GM12878 (cell line): ENCODE measurements at regions not wholly inside any gene's neighbourhood (a gene's known extent, or its start where the extent isn't known, plus 50 kb on each side); places are given as distances from the start of the nearest gene placed in this dataset.

ENCODE experiments used
- ATAC-seq: fragments of 200-7000 bp; cut with Tn5 transposase; 3 replicates; pipeline ENCODE4 v1.9.1; 2020; ENCODE audit warnings: mild to moderate bottlenecking, moderate library complexity
- BruUV-seq: library from RNA; stranded (reverse); fragments of 400-500 nt; replicated peaks from 2 replicates; lab custom pipeline; 2021; lab: Mats Ljungman, UMichigan
- CTCF ChIA-PET: fragments of 300-600 bp; sonication (Branson Sonifier 250); formaldehyde crosslinking; extraction: SDS; loops from one replicate; lab custom pipeline; 2021; ENCODE audit warnings: inconsistent platforms; lab: Yijun Ruan, JAX
- POLR2A ChIA-PET: fragments of 350-600 bp; formaldehyde crosslinking; extraction: SDS; loops from one replicate; lab custom pipeline; 2021; ENCODE audit warnings: inconsistent platforms; lab: Charles Lee
- RAD21 ChIA-PET: fragments of 300-600 bp; sonication (Branson Sonifier 250); formaldehyde crosslinking; loops from one replicate; lab custom pipeline; 2023; ENCODE audit warnings: antibody characterized with exemption; ENCODE audit not compliant: unreplicated experiment; lab: Charles Lee
- SMC1A ChIA-PET: fragments of 300-600 bp; sonication (Branson Sonifier 250); formaldehyde crosslinking; loops from one replicate; lab custom pipeline; 2023; ENCODE audit not compliant: unreplicated experiment, uncharacterized antibody; lab: Charles Lee
- DNase-seq: peaks from one replicate; pipeline ENCODE4 v3.0.0-alpha.2; 2011; ENCODE audit warnings: low read depth, low spot score
- FAIRE-seq: peaks from 3 replicates; lab custom pipeline; 2011; peaks lifted over from hg19 to GRCh38; lab: Jason Lieb, UNC
- H2AFZ ChIP-seq: 2 replicates; pipeline ENCODE4 v1.6.0; 2011; ENCODE audit warnings: low read depth, low read length, control low read depth; ENCODE audit not compliant: control insufficient read depth
- H3K27ac ChIP-seq: 2 replicates; pipeline ENCODE4 v1.5.1; 2011; ENCODE audit warnings: control low read depth; ENCODE audit not compliant: control insufficient read depth, insufficient read depth
- H3K27me3 ChIP-seq, 2 experiments: replicated peaks in 1 of 2; 2 replicates each; pipeline versions ENCODE4 v1.6.0 to v1.6.1; 2011; ENCODE audit warnings: low read length in 1 of 2; ENCODE audit not compliant: control insufficient read depth in 2 of 2, insufficient read depth in 2 of 2
- H3K36me3 ChIP-seq, 2 experiments: 2 replicates each; pipeline ENCODE4 v1.5.1; 2011; ENCODE audit warnings: low read length in 1 of 2; ENCODE audit not compliant: control insufficient read depth in 2 of 2, insufficient read depth in 2 of 2
- H3K4me1 ChIP-seq: 2 replicates; pipeline ENCODE4 v1.6.1; 2011; ENCODE audit warnings: mild to moderate bottlenecking, low read length, moderate library complexity, mixed read lengths; ENCODE audit not compliant: control insufficient read depth, insufficient read depth
- H3K4me2 ChIP-seq: 2 replicates; pipeline ENCODE4 v1.6.0; 2011; ENCODE audit warnings: control low read depth; ENCODE audit not compliant: control insufficient read depth, insufficient read depth
- H3K4me3 ChIP-seq: fragments of 200-600 bp; sonication (generic); 2 replicates; pipeline ENCODE4 v1.5.1; 2016
- H3K79me2 ChIP-seq: 2 replicates; pipeline ENCODE4 v1.6.0; 2011; ENCODE audit warnings: low read length; ENCODE audit not compliant: control insufficient read depth, insufficient read depth
- H3K9ac ChIP-seq: 2 replicates; pipeline ENCODE4 v1.8.0; 2011; ENCODE audit warnings: low read length, control low read depth, mixed read lengths; ENCODE audit not compliant: control insufficient read depth, insufficient read depth
- H3K9me3 ChIP-seq: replicated peaks from 3 replicates; pipeline ENCODE4 v1.5.1; 2011; ENCODE audit warnings: mild to moderate bottlenecking, low read length; ENCODE audit not compliant: control insufficient read depth, insufficient read depth
- H4K20me1 ChIP-seq: 2 replicates; pipeline ENCODE4 v1.6.0; 2011; ENCODE audit not compliant: control insufficient read depth, insufficient read depth
- CHD2 ChIP-seq: IDR thresholded peaks from 2 replicates; pipeline ENCODE4 v1.6.1; 2011; ENCODE audit warnings: low read depth, low read length, improper control_type of control experiment, borderline replicate concordance
- ESRRA ChIP-seq: IDR thresholded peaks from 2 replicates; pipeline ENCODE4 v1.6.1; 2012; ENCODE audit warnings: mild to moderate bottlenecking, low read length, improper control_type of control experiment
- HDAC6 ChIP-seq: fragments of 200-600 bp; sonication (generic); IDR thresholded peaks from one replicate; pipeline ENCODE4 v1.8.0; 2017; ENCODE audit warnings: antibody characterized with exemption; ENCODE audit not compliant: unreplicated experiment
- HDGF ChIP-seq: fragments of 450-650 bp; IDR thresholded peaks from 2 replicates; pipeline ENCODE4 v1.6.1; 2016; ENCODE audit warnings: antibody characterized with exemption
- MXI1 ChIP-seq: fragments of 150-350 bp; IDR thresholded peaks from 2 replicates; pipeline ENCODE4 v1.6.1; 2011; ENCODE audit warnings: low read depth, mild to moderate bottlenecking, inconsistent platforms, low read length, improper control_type of control experiment
- NR2F1 ChIP-seq: fragments of 450-650 bp; conservative IDR thresholded peaks from 2 replicates; pipeline ENCODE4 v1.6.1; 2017; ENCODE audit warnings: mild to moderate bottlenecking
- RAD21 ChIP-seq: IDR thresholded peaks from 2 replicates; pipeline ENCODE4 v1.6.1; 2011; ENCODE audit warnings: mild to moderate bottlenecking, low read depth, low read length, moderate library complexity; ENCODE audit not compliant: insufficient read depth
- RCOR1 ChIP-seq: conservative IDR thresholded peaks from 2 replicates; pipeline ENCODE4 v1.6.1; 2012; ENCODE audit warnings: low read depth, low read length, improper control_type of control experiment
- RFX5 ChIP-seq: IDR thresholded peaks from 2 replicates; pipeline ENCODE4 v1.6.1; 2011; ENCODE audit warnings: low read depth, low read length, improper control_type of control experiment
- ZNF207 ChIP-seq: fragments of 450-650 bp; IDR thresholded peaks from 2 replicates; pipeline ENCODE4 v1.6.1; 2014; ENCODE audit warnings: antibody characterized with exemption, mild to moderate bottlenecking, borderline replicate concordance
- WGBS: methylation state at CpG from one replicate; pipeline ENCODE4 v1.1.6; 2016; ENCODE audit warnings: low lambda C conversion rate; ENCODE audit not compliant: insufficient replicate concordance, insufficient coverage; ENCODE audit errors: missing lambda C conversion rate; 5-methylcytosine and 5-hydroxymethylcytosine counted together
- in situ Hi-C: fragments of 300-500 bp; cut with MboI; formaldehyde crosslinking; loops from 9 replicates; pipeline ENCODE4 v1.14.3; 2018; ENCODE audit warnings: mixed read lengths
- intact Hi-C: fragments of 100-400 bp; cut with micrococcal nuclease; formaldehyde crosslinking; loops from one replicate; pipeline ENCODE4 v1.14.2; 2022; ENCODE audit not compliant: unreplicated experiment
- TF ChIP-seq, protein P1 (sequence below): fragments of 450-650 bp; IDR thresholded peaks from 2 replicates; pipeline ENCODE4 v1.6.1; 2017; ENCODE audit warnings: mild to moderate bottlenecking
- TF ChIP-seq, protein P2 (sequence below): fragments of 150-350 bp; IDR thresholded peaks from 2 replicates; pipeline ENCODE4 v1.6.1; 2016; ENCODE audit warnings: low read depth, low read length
- TF ChIP-seq, protein P3 (sequence below): IDR thresholded peaks from 2 replicates; pipeline ENCODE4 v1.6.1; 2011; ENCODE audit warnings: low read depth, low read length, improper control_type of control experiment, borderline replicate concordance
- TF ChIP-seq, protein P4 (sequence below), 3 experiments: IDR thresholded peaks in 2 of 3; conservative IDR thresholded peaks in 1 of 3; 2 replicates each; pipeline ENCODE4 v1.5.1; 2011; ENCODE audit warnings: low read depth in 3 of 3, low read length in 3 of 3, mild to moderate bottlenecking in 3 of 3, control low read depth in 2 of 3, moderate library complexity in 2 of 3, inconsistent platforms in 1 of 3, mixed read lengths in 1 of 3; ENCODE audit not compliant: control insufficient read depth in 2 of 3, insufficient read depth in 1 of 3; ENCODE audit errors: extremely low read depth in 1 of 3
- TF ChIP-seq, protein P5 (sequence below): IDR thresholded peaks from 2 replicates; pipeline ENCODE4 v1.6.1; 2012; ENCODE audit warnings: low read depth, low read length, improper control_type of control experiment

DNA sequence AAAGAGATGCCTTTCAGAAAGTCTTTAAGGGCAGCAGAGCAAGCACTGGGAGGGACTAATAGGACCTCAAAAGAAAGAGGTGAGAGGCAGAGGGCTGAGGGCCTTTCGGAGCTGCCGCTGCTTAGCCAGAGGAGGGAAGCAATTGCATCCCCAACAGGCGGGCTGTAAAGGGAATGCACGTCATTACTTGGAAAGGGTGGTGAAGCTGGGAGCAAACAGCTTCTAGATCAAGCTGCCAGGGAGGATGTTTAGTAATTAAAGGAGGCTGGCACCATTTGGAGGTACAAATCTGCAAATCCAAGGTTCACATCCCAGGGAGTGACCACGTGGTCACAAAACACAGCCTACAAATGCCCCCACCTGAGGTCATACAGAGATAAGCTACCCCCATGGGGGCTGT, 429.0 kb upstream of the RBFOX1 start:
- Histone ChIP-seq H3K27ac (no peak overlapping the region), H3K9me3 (no peaks in the 10 kb centered on the region; the same call in 2 of the 3 replicates), H3K36me3 (no peaks in the 10 kb centered on the region), H4K20me1 (no peaks in the 10 kb centered on the region), H2AFZ (no peak overlapping the region), H3K4me1 (no peaks in the 10 kb centered on the region), H3K4me2 (no peak overlapping the region), H3K79me2 (no peaks in the 10 kb centered on the region), H3K9ac (no peak overlapping the region), H3K4me3 (no peak overlapping the region), H3K27me3 (no peaks in the 10 kb centered on the region)
- intact Hi-C loops = no loop called here
- no TSS peak for BruUV-seq
- FAIRE-seq (no peak), DNase-seq (no peak), ATAC-seq (no peak)
- ChIA-PET CTCF (no interaction called here), RAD21 (no interaction called here), POLR2A (no interaction called here), SMC1A (no interaction called here)
- 40% methylated on average over 5 of the region's 5 CpGs for WGBS
- in situ Hi-C loops = no loop called here
- TF ChIP-seq HDAC6 = no peak
- TF ChIP-seq, protein P1, sequence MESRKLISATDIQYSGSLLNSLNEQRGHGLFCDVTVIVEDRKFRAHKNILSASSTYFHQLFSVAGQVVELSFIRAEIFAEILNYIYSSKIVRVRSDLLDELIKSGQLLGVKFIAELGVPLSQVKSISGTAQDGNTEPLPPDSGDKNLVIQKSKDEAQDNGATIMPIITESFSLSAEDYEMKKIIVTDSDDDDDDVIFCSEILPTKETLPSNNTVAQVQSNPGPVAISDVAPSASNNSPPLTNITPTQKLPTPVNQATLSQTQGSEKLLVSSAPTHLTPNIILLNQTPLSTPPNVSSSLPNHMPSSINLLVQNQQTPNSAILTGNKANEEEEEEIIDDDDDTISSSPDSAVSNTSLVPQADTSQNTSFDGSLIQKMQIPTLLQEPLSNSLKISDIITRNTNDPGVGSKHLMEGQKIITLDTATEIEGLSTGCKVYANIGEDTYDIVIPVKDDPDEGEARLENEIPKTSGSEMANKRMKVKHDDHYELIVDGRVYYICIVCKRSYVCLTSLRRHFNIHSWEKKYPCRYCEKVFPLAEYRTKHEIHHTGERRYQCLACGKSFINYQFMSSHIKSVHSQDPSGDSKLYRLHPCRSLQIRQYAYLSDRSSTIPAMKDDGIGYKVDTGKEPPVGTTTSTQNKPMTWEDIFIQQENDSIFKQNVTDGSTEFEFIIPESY = no peak
- TF ChIP-seq MXI1 = no peak
- TF ChIP-seq, protein P2, sequence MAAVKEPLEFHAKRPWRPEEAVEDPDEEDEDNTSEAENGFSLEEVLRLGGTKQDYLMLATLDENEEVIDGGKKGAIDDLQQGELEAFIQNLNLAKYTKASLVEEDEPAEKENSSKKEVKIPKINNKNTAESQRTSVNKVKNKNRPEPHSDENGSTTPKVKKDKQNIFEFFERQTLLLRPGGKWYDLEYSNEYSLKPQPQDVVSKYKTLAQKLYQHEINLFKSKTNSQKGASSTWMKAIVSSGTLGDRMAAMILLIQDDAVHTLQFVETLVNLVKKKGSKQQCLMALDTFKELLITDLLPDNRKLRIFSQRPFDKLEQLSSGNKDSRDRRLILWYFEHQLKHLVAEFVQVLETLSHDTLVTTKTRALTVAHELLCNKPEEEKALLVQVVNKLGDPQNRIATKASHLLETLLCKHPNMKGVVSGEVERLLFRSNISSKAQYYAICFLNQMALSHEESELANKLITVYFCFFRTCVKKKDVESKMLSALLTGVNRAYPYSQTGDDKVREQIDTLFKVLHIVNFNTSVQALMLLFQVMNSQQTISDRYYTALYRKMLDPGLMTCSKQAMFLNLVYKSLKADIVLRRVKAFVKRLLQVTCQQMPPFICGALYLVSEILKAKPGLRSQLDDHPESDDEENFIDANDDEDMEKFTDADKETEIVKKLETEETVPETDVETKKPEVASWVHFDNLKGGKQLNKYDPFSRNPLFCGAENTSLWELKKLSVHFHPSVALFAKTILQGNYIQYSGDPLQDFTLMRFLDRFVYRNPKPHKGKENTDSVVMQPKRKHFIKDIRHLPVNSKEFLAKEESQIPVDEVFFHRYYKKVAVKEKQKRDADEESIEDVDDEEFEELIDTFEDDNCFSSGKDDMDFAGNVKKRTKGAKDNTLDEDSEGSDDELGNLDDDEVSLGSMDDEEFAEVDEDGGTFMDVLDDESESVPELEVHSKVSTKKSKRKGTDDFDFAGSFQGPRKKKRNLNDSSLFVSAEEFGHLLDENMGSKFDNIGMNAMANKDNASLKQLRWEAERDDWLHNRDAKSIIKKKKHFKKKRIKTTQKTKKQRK = no peak
- no peak for TF ChIP-seq RCOR1
- TF ChIP-seq, protein P3, sequence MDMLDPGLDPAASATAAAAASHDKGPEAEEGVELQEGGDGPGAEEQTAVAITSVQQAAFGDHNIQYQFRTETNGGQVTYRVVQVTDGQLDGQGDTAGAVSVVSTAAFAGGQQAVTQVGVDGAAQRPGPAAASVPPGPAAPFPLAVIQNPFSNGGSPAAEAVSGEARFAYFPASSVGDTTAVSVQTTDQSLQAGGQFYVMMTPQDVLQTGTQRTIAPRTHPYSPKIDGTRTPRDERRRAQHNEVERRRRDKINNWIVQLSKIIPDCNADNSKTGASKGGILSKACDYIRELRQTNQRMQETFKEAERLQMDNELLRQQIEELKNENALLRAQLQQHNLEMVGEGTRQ = no peak
- no peak for TF ChIP-seq ZNF207
- TF ChIP-seq, protein P4, sequence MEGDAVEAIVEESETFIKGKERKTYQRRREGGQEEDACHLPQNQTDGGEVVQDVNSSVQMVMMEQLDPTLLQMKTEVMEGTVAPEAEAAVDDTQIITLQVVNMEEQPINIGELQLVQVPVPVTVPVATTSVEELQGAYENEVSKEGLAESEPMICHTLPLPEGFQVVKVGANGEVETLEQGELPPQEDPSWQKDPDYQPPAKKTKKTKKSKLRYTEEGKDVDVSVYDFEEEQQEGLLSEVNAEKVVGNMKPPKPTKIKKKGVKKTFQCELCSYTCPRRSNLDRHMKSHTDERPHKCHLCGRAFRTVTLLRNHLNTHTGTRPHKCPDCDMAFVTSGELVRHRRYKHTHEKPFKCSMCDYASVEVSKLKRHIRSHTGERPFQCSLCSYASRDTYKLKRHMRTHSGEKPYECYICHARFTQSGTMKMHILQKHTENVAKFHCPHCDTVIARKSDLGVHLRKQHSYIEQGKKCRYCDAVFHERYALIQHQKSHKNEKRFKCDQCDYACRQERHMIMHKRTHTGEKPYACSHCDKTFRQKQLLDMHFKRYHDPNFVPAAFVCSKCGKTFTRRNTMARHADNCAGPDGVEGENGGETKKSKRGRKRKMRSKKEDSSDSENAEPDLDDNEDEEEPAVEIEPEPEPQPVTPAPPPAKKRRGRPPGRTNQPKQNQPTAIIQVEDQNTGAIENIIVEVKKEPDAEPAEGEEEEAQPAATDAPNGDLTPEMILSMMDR (IDR thresholded peaks at IDR 0.05 in 2 of 3, conservative IDR thresholded peaks at IDR 0.05 in 1 of 3; ENCODE audit: control insufficient read depth in 2 of 3, extremely low read depth in 1 of 3, insufficient read depth in 1 of 3, low read depth in 3 of 3, low read length in 3 of 3) = no peak
- no peak for TF ChIP-seq RFX5
- TF ChIP-seq CHD2 = no peak
- TF ChIP-seq, protein P5, sequence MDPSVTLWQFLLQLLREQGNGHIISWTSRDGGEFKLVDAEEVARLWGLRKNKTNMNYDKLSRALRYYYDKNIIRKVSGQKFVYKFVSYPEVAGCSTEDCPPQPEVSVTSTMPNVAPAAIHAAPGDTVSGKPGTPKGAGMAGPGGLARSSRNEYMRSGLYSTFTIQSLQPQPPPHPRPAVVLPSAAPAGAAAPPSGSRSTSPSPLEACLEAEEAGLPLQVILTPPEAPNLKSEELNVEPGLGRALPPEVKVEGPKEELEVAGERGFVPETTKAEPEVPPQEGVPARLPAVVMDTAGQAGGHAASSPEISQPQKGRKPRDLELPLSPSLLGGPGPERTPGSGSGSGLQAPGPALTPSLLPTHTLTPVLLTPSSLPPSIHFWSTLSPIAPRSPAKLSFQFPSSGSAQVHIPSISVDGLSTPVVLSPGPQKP = no peak
- TF ChIP-seq RAD21 = no peak
- no peak for TF ChIP-seq NR2F1
- TF ChIP-seq HDGF = no peak
- no peak for TF ChIP-seq ESRRA
